ENCODE measurements at regions not wholly inside any gene's neighbourhood (a gene's known extent, or its start where the extent isn't known, plus 50 kb on each side); places are given as distances from the start of the nearest gene placed in this dataset.

- no peak for DNase-seq
- Mint-ChIP-seq H3K27me3 (ENCODE audit: low read depth, poor library complexity) (peaks cover 34% of the 10 kb centered on the region), H3K9me3 (no peaks in the 10 kb centered on the region), H3K4me3 (no peak overlapping the region), H3K4me1 (peaks cover 4% of the 10 kb centered on the region), H3K36me3 (ENCODE audit: low read depth) (no peaks in the 10 kb centered on the region), H3K27ac (no peak overlapping the region)
- no peak for TF ChIP-seq CTCF (IDR thresholded peaks at IDR 0.05)
These were observed 118.7 kb upstream of the E2F8 start for GRCh38 chr11:19359221-19360000.

GRCh38 chr11:19357943-19358342 lies 117.2 kb upstream of the E2F8 start:
- Mint-ChIP-seq H3K4me3 (no peak overlapping the region), H3K27me3 (ENCODE audit: low read depth, poor library complexity) (peaks cover 37% of the 10 kb centered on the region), H3K4me1 (peaks cover 6% of the 10 kb centered on the region), H3K36me3 (ENCODE audit: low read depth) (no peaks in the 10 kb centered on the region), H3K9me3 (no peaks in the 10 kb centered on the region), H3K27ac (no peak overlapping the region)
- TF ChIP-seq CTCF (IDR thresholded peaks at IDR 0.05) = no peak
- no peak for DNase-seq

GRCh38 chr11:19355601-19356000 lies 114.9 kb upstream of the E2F8 start:
- Mint-ChIP-seq H3K9me3 (no peaks in the 10 kb centered on the region), H3K4me3 (no peak overlapping the region), H3K4me1 (peaks cover 14% of the 10 kb centered on the region), H3K36me3 (ENCODE audit: low read depth) (no peaks in the 10 kb centered on the region), H3K27ac (no peak overlapping the region), H3K27me3 (ENCODE audit: low read depth, poor library complexity) (peaks cover 32% of the 10 kb centered on the region)
- no peak for TF ChIP-seq CTCF (IDR thresholded peaks at IDR 0.05)
- DNase-seq = no peak

- H3K9me3 Mint-ChIP-seq = no peaks in the 10 kb centered on the region
- no peak for DNase-seq
- peaks cover 47% of the 10 kb centered on the region for H3K27me3 Mint-ChIP-seq (ENCODE audit: low read depth, poor library complexity)
- peaks cover 27% of the 10 kb centered on the region for H3K4me1 Mint-ChIP-seq
- H3K36me3 Mint-ChIP-seq (ENCODE audit: low read depth) = no peaks in the 10 kb centered on the region
- no peak overlapping the region for H3K4me3 Mint-ChIP-seq
- no peak for TF ChIP-seq CTCF (IDR thresholded peaks at IDR 0.05)
- no peak overlapping the region for H3K27ac Mint-ChIP-seq
These were observed 112.6 kb upstream of the E2F8 start for GRCh38 chr11:19353287-19353850.

- H3K4me3 Mint-ChIP-seq = no peak overlapping the region
- no peak for TF ChIP-seq CTCF (IDR thresholded peaks at IDR 0.05)
- DNase-seq = no peak
- no peaks in the 10 kb centered on the region for H3K9me3 Mint-ChIP-seq
- peaks cover 48% of the 10 kb centered on the region for H3K27me3 Mint-ChIP-seq (ENCODE audit: low read depth, poor library complexity)
- no peaks in the 10 kb centered on the region for H3K36me3 Mint-ChIP-seq (ENCODE audit: low read depth)
- H3K4me1 Mint-ChIP-seq = peaks cover 25% of the 10 kb centered on the region
- no peak overlapping the region for H3K27ac Mint-ChIP-seq
These were observed 112.0 kb upstream of the E2F8 start for GRCh38 chr11:19352771-19353160.

All from nephron progenitor cell (in vitro differentiated cells).